BE2C (cell line): ENCODE measurements at regions not wholly inside any gene's neighbourhood (a gene's known extent, or its start where the extent isn't known, plus 50 kb on each side); places are given as distances from the start of the nearest gene placed in this dataset.

Source experiments
- DNase-seq: peaks from one replicate; pipeline ENCODE4 v3.0.0-alpha.2; 2020
- H3K27me3 ChIP-seq: fragments of 250-450 bp; sonication (Bioruptor Pico); 2 replicates; pipeline ENCODE4 v1.5.1; 2020; ENCODE audit warnings: mild to moderate bottlenecking
- H3K36me3 ChIP-seq: fragments of 250-450 bp; sonication (Bioruptor Pico); 2 replicates; pipeline ENCODE4 v1.5.1; 2020; ENCODE audit warnings: mild to moderate bottlenecking
- H3K4me1 ChIP-seq: fragments of 250-450 bp; sonication (Bioruptor Pico); 2 replicates; pipeline ENCODE4 v1.5.1; 2020
- H3K4me3 ChIP-seq: 2 replicates; pipeline ENCODE4 v1.5.1; 2011; ENCODE audit warnings: low read depth, low read length
- H3K9me3 ChIP-seq: fragments of 250-450 bp; sonication (Bioruptor Pico); 2 replicates; pipeline ENCODE4 v1.5.1; 2020
- TF ChIP-seq, protein P1 (sequence below): IDR thresholded peaks from 2 replicates; pipeline ENCODE4 v1.5.1; 2012; ENCODE audit warnings: mild to moderate bottlenecking, low read depth, low read length

DNA sequence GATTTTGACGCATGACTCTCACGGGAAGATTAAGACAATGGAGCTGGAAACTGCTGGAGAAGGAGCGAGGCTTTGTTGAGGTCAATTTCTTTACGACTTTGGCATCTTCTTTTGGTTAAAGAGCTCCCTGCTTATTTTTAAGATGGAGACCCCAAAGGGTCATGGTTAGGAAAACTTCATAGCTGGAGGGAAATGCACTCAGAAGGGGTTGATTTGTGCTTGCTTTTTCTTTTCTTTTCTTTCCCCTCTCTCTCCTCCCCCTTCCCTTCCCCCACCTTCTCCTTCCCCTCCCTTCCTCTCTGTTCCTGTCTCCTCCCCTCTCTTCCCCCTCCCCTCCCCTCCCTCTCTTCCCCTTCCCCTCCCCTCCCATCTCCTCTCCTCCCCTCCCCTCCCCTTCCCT lies 79.0 kb downstream of the TNP1 start:
- TF ChIP-seq, protein P1, sequence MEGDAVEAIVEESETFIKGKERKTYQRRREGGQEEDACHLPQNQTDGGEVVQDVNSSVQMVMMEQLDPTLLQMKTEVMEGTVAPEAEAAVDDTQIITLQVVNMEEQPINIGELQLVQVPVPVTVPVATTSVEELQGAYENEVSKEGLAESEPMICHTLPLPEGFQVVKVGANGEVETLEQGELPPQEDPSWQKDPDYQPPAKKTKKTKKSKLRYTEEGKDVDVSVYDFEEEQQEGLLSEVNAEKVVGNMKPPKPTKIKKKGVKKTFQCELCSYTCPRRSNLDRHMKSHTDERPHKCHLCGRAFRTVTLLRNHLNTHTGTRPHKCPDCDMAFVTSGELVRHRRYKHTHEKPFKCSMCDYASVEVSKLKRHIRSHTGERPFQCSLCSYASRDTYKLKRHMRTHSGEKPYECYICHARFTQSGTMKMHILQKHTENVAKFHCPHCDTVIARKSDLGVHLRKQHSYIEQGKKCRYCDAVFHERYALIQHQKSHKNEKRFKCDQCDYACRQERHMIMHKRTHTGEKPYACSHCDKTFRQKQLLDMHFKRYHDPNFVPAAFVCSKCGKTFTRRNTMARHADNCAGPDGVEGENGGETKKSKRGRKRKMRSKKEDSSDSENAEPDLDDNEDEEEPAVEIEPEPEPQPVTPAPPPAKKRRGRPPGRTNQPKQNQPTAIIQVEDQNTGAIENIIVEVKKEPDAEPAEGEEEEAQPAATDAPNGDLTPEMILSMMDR: no peak
- Histone ChIP-seq H3K4me3 (no peak overlapping the region), H3K9me3 (no peaks in the 10 kb centered on the region; the same call in 1 of the 2 replicates), H3K4me1 (peaks cover 5% of the 10 kb centered on the region), H3K36me3 (no peaks in the 10 kb centered on the region), H3K27me3 (no peaks in the 10 kb centered on the region)
- DNase-seq: no peak

DNA sequence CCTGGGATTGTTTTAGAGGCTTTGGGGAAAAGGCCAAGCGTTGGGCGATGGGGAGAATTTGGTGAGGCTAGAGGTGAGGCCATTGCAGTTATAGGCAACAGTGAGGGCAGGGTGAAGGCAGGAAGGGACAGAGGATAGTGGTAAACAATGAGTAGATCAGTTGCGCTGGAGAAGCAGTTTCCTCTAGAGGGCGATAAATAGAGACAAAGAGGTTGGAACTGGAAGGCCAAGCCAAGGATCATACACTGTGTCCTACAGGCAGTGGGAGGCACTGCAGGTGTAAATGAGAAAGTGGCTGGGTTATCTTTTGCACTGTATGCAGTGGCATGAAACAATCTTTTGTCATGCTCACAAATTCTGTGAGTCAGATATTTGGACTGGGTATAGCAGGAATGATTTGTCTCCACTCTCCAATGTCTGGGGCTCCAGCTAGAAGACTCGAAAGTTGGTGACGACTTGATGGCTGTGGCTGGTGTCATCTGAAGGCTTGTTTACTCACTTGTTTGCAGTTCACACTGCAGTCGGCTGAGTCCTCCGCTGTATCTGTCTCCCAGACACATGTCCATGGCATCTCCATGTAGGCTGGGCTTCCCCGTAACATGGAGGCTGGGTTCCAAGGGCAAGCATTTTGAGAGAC lies 82.1 kb downstream of the TNP1 start:
- Histone ChIP-seq H3K4me3 (no peak overlapping the region), H3K27me3 (no peaks in the 10 kb centered on the region), H3K4me1 (peaks cover 28% of the 10 kb centered on the region), H3K36me3 (no peaks in the 10 kb centered on the region), H3K9me3 (no peaks in the 10 kb centered on the region; the same call in 1 of the 2 replicates)
- TF ChIP-seq, protein P1: peak; percentile 100
- DNase-seq: peak; percentile 77

DNA sequence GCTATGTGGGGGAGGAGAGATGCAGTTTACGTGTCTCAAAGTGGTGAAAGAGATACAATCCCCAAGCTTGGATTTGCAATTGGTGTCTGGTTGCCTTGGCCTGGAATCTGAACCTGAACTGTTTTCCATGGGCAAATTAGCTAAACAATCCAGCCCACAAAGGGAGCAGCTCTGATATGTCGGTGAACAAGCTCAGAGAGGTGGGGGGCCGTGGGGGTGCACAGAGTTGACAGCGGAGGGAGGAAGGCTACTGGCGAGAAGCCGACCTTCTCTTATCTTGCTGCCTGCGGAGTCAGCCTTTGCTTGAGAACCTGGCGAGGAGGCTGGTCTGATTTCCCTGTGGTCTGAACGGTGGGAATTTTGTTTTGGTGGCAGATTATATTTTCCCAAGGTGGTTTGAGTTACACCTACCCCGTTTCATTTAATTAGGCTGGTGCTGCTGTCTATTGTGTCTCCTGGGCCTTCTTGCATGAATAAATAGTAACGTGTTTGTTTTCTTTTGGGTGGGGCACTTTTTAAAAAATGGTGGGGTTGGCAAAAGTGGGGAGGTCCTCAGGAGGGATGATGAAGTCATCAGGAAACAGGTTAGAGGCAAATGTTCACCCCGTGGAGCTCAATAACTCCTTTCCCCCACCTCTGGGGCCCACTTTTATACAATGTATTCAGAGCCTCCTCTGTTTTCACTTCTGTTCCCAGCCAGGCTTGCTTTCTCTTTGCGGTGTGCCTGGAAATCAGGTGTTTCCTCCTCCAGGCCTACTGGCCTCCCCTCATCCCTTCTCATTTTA lies 80.9 kb upstream of the IGFBP5 start:
- Histone ChIP-seq H3K27me3 (no peaks in the 10 kb centered on the region), H3K36me3 (no peaks in the 10 kb centered on the region), H3K4me3 (no peak overlapping the region), H3K9me3 (no peaks in the 10 kb centered on the region; the same call in 1 of the 2 replicates), H3K4me1 (peaks cover 31% of the 10 kb centered on the region)
- TF ChIP-seq, protein P1: no peak
- DNase-seq: no peak

DNA sequence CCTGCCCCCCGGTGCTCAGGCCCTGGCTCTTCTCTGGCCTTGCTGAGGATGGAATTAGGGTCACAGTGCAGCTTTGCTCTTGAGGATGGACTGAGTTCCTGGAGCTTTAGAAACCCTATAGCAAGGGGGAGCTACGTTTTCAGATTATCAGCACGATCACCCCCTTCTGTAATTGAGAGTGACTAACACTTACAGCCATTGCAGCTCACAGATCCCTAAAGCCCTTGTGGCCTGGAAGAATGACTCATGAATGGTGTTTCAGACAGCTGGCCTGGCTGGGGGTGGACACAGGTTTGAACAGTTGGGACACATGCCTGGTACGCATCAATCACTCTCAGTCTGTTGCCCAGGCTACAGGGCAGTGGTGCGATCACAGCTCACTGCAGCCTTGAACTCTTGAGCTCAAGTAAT lies 79.7 kb upstream of the IGFBP5 start:
- peak; percentile 87 for DNase-seq
- no peaks in the 10 kb centered on the region; the same call in 1 of the 2 replicates for H3K9me3 ChIP-seq
- H3K4me3 ChIP-seq: no peak overlapping the region
- no peaks in the 10 kb centered on the region for H3K36me3 ChIP-seq
- no peaks in the 10 kb centered on the region for H3K27me3 ChIP-seq
- H3K4me1 ChIP-seq: peaks cover 31% of the 10 kb centered on the region
- TF ChIP-seq, protein P1: 0 out of 2 replicates have a peak, but pooled peaks have one; percentile 13

DNA sequence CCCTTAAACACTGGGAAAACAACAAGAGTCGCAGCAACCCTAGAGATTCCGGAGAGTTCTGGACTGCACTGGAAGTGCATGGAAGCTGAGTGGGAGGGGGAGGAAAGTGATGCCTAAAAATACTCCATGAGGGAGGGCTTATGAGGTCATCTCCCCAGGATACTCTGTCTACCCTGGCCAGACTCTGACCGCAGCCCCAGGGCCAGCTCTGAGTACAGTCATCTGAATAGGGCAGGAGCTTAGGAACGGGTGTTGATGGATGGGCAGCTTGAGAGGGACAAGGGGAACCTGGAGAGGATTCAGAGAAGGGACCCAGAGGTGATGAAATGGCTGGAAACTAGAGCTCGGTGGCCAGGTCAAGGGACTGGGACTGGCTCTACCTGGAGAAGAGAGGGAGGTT lies 79.3 kb upstream of the IGFBP5 start:
- H3K4me1 ChIP-seq: peaks cover 31% of the 10 kb centered on the region
- TF ChIP-seq, protein P1: no peak
- DNase-seq: no peak

DNA sequence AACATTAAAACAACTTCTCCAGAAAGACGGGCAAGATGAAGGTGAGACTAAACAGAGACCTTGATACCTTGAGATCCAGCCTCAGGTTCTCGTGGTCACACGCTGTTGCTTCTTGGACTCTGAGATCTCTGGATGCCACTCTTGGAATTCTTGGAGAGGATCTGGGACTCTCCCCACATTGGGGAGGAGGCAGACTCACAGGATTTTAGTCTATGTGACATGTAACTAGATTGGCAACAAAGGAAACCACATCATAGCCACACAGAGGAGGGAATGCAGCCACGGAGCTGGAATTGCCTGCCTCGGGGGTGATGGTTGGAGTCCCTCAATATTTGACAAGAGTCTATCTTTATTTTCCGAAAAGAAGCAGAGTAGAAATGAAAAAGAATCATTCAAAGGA lies 78.8 kb upstream of the IGFBP5 start:
- Histone ChIP-seq H3K4me3 (no peak overlapping the region), H3K4me1 (peaks cover 31% of the 10 kb centered on the region), H3K9me3 (no peaks in the 10 kb centered on the region; the same call in 1 of the 2 replicates), H3K27me3 (no peaks in the 10 kb centered on the region), H3K36me3 (no peaks in the 10 kb centered on the region)
- TF ChIP-seq, protein P1: no peak
- no peak for DNase-seq

More for the DNA sequence above, 79.3 kb upstream of the IGFBP5 start:
- Histone ChIP-seq H3K27me3 (no peaks in the 10 kb centered on the region), H3K9me3 (no peaks in the 10 kb centered on the region; the same call in 1 of the 2 replicates), H3K4me3 (no peak overlapping the region), H3K36me3 (no peaks in the 10 kb centered on the region)
